ENCODE measurements at regions not wholly inside any gene's neighbourhood (a gene's known extent, or its start where the extent isn't known, plus 50 kb on each side); places are given as distances from the start of the nearest gene placed in this dataset.

DNA sequence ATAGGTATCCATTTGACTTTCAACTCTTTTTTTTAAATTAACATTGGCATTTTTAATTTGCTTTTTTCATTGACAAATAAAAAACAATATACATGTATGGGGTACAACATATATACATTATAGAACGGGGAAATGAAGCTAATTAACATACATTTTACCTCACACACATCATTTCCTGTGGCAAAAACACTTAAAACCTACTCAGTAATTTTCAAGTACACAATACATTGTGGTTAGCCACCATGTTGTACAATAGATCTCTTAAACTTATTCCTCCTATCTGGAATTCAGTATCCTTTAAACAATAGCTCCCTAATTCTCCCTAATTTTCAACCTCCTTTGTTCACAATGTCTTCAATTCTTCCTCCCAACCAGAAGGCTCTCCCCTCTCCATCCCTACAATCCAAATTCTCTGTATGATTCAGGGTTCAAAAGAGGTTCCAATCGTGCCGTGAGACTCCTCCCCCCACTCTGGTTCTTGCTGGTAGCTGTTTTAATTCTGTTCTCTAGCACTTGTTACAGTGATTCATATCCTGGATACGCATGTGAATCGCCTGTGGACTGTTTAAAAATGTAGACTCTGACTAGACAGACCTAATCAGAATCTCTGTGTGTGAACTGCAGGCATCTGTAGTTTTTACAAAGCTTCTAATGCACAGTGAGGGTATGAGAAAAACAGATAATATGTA lies 87.6 kb upstream of the DUSP10 start:
- peak; percentile 92 for DNase-seq

DNA sequence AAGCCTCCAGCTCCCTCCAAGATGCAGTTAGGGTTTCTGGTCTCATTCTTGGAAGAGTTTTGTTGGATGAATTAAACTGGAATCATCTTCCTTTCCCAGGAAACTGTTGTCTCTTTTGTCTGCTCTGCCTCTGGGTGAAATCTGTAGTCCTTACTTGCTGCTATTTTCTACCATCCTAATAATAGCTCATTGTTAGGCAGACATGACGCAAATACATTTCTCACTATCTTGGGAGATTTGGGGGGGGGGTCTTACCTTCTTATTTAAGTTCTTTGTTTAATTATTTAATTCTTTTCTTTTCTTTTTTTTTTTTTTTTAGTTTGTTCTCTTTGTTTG lies 85.4 kb upstream of the DUSP10 start:
- DNase-seq = no peak

DNA sequence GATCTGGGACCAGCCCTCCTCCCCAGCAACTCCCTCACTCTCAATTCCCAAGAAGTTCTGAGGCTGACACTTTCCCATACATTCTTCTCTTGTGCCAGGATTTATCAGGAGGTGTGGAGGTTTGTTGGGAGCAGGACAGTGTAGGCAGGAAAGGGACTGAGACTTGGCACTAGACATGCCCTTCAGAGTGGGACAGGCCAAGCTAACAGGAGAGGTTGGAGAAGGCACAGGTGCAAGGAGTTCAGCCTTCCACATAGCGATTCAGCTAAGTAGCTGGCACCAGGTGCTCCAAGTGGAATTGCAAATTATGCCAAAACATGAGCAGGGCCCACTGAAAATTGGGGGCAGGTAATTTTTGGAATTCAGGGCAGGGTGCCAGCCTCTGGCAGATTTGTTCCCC lies 83.0 kb upstream of the DUSP10 start:
- no peak for DNase-seq

DNA sequence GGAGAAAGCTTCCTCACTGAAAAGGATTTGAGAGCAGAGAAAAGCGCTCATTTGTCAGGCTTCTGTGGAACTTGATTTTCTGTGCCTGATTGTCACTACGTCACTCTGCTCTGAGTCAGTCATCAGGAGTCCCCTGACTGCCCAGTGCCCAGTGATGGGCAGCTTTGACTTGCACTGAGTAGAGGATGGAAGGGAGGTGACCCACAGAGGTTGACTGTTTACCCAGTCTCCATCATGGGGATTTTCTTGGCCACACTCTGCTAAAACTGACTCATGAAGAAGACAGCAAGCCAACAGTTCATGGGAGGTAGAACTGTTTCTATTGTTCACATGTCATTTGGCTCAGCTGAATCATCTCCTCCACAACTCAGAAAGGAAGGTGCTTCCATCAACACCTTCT lies 82.1 kb upstream of the DUSP10 start:
- DNase-seq = peak; percentile 90

DNA sequence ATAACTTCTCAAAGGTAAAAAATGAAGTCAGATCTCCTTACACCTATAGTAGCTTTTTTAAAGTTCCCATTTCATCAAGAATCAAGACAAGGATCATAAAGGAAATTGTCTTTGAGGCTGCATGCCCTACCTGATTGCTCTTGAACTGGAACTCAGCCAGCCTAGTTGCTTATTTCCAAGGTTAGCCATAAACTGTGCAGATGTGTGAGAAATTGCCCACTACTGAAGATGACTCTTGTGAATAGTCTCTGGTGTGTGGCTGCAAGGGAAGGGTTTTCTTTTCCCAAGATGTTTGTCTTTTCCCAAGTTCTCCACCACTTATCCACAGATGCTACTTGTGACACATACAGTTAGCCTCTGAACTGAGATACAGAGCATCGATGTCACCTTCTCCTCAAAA lies 81.7 kb upstream of the DUSP10 start:
- no peak for DNase-seq

DNA sequence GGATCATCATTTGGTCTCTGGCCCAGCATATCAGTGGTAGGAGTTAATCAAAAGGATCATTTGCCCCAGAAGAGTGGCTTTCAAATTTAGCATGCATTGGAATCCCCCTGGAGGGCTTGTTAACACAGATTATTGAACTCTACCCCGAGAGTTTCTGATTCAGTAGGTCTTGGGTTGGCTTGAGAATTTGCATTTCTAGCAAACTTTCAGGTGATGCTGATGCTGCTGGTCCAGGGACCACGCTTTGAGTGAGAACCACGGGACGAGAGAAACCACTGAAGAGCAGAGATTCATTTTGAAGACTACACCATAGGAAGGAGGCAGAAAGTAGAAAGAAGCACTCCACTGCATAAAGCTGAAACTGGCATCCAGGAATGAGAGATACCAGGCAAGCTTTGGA lies 81.3 kb upstream of the DUSP10 start:
- DNase-seq = no peak

DNA sequence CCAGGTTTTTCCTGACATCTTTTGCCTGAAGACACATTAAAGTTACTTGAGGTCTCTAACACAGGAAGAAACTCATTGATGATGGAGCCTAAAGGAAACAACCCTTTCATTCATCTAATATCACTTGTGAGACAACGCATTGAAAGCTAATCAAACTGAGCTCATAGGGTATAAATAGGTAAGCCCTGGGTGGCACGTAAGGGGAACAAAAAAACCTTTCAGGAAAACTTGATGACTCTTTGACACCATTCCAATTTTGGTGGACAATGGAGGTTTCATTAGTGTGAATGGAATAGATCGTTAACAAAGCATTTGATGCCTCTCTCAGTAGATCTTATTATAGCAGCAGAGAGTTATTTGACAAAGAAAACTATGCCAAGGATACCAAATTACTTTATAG lies 80.7 kb upstream of the DUSP10 start:
- DNase-seq = peak; percentile 52

DNA sequence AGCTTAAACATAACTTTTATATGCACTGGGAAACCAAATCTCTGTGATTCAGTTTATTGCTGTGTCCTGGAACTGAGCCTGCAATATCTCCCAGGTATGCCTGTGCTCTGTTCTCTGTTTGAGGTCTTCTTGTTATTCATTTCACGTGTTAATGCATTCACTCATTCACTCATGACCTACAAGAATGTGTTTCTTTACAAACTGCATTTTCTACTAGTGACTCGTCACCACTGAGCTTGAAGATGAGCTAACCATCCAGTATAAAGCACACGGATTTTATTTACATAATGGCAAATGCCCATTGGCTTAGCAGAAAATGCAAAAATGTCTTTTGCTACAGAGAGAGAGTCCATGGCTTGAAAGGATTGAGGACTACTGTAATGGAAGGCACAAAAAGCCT lies 75.0 kb upstream of the DUSP10 start:
- DNase-seq = no peak

DNA sequence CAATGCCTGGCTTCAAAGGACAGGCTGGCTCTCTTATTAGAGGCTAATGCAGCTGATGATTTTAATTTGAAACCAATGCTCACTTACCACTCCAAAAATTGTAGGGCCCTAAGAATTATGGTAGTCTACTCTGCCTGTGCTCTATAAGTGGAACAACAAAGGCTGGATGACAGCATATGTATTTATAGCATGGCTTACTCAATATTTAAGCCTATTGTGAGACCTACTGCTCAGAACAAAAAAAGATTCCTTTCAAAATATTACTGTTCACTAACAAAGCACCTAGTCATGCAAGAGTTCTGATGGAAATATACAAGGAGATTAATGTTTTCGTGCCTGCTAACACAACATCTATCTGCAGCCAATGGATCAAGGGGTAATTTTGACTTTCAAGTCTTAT lies 73.8 kb upstream of the DUSP10 start:
- DNase-seq = no peak

DNA sequence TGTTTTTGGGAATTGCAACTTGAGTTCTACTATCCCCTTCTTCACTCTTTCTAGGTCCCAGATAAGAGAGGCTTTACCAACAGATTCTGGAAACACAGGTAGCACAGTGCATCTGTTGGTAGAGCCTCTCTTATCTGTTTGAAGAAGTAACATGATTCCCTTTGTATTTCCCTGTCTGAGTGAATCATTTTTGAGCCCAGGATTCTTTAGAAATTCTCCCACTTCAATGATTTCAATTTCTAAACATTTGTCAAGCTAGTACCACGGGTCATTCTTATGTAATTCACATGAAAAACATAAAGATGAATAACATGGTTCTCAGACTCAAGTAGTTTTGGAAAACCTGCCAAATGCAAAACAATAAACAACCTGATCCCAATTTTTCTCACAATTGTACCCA lies 72.0 kb upstream of the DUSP10 start:
- no peak for DNase-seq

DNA sequence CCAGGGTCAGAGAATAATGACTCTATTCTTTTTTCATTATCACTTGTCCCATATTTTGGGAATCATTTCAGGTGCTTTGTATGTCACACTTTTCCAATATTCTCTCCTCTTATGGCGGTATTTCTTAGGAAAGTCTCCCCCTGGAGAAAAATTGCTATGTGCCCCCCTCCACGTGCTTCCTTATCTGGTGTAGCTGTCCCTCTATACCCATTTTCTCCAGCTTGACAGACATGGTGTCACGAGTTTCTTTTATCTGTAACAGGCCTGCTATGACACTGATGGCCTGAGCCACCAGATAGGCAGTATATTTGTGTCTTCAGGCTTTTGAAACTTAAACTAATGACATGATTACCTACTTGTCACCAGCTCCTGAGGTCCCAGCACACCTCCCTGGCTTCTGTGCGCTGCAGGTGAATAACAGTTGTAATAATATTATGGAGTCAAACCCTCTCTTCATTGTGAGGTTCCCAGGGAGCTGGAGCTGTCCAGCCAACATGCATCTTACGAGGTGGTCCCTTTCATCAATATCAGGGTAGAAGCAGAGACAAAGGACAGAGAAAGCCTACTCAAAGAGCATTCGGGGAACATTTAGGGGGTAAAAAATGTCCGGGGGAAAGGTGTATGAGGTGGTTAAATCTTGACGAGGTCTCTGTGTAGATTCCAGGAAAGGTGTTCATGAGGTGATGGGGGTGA lies 71.2 kb upstream of the DUSP10 start:
- no peak for DNase-seq

DNA sequence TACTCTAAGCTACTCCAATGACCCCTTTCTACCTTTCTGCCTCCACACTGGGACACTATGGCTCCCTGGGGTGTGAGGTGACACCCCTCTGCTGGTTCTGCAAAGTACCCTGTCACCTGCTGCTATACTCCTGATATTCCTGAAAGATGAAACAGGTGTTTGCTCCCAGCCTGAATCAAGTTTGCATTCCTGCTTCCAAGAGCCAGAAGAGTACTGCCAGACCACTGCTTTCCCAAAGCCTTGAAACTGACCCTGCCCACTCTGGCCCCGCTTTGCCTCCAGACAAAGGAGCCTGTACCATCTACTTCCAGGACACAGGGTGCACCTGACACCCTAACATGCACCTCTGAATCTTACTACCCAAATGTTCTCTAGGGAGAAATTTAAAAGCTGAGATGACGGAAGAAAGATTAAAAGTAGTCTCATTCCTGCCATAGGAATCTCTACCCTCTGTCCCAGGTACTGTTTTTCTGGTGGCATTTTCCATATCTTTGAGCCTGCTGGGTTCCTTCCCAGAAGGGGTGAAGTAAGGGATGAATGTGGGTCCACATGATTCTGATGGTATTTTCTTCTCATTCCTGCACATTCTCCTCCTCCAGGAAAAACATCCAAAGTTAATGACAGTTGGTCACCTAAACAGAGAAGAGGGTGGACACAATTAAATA lies 70.3 kb upstream of the DUSP10 start:
- DNase-seq = no peak

DNA sequence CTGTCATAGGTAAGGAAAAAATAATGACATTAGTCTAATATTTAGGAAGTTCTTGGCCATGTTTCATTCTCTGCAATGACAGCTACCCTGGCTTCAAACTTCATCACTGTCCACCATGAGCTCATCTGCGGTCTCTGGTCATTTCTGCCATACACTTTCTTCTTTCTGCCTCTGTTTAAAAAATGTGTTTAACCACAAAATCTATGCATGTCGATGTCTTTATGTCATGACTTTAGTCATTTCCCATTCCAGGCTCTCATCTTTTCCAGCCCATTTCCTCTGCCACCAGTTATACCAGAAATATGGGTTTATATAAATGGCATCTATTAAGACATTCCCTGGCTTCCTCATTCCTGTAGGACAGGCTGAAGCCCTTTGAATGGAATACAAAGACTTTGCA lies 68.5 kb upstream of the DUSP10 start:
- peak; percentile 25 for DNase-seq

DNA sequence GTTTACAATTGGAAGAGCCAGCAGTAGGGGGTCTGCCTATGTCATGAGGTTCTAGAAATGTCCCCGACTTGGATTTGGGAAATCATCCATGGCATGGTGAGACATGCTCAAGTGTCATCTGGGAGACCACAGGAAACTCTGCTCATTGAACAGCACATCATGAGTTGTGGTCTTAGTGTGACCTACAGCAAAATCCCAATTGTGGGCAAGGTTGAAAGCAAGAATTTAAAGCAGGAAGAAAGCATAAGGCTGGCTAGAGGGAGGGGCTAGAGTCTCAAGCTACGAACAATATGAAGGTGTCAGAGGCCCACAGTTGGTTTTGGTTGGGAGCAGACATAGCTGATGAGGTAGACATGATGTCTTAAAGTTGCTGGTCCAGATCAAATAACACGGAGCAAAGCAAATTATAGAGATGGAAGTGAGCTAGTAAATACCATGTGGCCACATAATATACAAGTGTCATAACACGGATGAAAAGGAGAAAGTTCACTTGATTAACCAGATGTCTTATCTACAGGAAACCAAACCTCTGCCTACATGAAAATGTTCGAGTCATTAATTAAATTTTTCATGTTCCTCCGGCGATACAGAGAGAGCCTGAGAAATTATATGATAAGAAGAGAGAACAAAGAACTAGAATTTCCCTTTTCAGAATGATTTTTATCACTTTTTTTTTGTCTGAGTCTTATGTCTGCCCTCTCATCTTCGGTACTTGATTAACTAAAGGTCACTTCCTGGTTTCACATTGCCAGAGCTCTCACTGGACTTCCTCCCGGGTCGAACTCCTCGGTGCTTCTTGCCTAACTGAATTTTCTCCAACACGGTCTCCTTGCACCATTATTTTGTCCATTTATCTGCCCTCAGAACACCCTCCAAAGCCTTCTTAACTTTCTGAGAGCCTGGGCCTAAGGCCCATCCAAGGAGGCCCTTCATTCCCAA lies 67.5 kb upstream of the DUSP10 start:
- peak; percentile 11 for DNase-seq

DNA sequence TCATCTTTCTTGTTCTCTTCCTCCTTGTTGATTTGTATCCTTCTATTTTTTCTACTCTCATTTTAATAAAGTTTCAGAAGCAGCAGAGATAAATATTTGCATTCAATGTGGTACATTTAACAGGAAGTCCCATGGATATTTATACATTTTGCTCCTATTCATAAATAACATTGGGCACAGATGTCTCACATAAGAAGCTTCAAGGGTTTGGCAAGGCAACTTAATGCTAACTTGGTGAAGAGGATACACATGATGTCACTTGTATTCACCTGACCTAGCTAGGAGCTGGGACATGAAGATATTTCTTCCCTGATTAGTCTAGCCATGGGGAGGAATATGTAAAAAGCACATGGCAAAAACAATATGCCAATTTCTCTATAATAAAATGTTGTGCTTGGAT lies 65.1 kb upstream of the DUSP10 start:
- DNase-seq = no peak

DNA sequence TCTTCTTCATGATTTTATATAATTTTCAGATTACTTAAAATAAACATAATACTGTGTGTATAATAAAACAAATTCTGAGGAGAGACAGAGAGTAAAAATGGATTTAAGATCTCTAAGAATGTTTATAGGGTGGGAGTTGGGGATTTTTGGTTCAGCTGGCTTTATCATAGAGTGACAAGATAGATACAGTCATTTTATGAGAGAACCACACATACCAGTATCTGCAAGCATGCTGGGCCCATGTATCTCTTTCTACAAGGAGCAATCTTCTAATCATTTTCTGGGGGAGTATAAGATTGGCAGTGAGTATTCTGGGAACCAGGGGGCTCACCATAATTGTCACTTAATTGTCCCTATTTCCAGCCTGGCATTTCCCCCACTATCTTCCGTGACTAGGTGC lies 64.3 kb upstream of the DUSP10 start:
- DNase-seq = no peak

DNA sequence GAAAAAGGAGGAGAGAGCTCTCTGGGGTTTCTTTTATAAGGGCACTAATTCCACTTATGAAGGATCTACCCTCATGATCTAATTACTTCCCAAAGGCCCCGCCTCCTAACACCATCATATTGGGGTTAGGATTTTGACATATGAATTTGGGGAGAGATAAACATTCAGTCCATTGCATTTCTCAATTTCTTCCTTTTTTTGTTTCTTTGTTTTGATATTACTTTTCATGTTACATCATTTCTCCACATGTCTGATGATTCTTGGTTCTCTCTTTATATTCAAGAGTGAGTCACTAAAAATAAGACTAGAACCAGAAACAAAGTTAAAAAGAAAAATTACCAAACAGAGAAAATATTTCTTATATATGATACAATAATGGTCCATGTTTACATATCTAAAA lies 63.2 kb upstream of the DUSP10 start:
- no peak for DNase-seq

DNA sequence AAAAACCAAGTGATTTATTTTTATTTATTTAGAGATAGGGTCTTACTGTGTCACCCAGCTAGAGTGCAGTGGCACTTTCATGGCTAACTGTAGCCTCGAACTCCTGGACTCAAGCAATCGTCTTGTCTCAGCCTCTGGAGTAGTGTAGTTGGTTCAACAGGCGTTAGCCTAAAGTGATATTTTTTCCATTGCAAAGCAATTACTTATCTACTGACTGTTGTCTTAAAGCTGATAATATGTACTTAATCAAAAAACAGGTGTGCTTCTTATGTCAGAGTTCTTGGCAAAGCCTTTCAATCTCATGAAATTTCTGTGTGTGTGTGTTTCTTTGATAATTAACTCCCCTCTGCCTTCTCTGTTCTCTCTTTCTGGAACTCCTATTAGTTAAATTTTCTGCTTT lies 62.4 kb upstream of the DUSP10 start:
- no peak for DNase-seq

DNA sequence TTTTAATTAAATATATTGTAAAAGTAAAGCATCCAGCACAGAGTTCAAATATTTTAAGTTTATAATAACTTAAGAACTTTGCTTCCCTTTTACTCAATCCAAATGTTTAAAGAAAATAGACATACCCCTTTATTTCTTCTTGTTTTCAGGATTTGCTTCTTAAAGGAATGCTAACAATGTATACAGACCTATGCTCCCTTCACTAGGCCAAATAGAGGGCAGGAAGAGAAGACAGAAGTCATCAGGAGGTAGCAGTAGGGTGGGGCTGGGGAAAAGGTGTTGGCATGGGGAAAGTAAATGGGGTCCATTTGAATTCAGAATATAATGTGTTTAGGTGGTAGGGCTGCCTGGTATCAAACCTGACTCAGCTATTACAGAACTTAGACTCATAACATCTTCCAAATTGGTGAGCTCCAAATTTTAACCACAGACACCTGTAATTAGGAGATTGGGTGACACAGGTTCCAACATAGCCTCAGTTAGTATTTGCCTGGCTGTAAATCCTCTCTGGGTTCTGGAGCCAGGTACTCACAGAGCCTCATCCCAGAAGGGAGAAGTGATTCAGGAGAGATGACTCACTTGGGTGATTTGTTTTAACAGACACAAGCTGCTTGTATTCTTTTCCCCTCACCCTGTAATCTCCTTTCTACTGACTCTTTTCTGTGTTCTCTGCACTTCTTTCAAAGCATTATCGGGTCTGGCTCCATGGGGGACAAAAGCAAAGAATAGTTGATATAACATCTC lies 60.1 kb upstream of the DUSP10 start:
- DNase-seq = peak; percentile 19

DNA sequence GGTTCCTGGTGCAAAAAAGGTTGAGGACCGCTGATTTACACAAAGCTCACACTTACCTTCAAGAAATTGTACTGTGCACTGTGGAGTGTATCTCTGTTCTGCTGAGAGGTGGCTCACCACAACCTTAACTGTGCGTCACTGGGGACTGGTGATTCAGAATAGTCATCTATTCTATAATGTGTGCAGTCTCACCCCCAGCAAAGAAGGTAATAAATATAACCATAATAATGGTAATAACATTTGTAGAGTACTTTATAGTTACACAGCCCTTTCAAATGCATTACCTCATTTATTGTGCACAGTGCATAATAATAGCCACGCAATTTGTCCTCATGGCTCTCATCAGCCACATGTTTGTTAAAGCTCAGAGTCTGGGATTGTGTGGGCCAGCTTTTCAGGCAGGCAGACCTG lies 59.4 kb upstream of the DUSP10 start:
- no peak for DNase-seq

DNA sequence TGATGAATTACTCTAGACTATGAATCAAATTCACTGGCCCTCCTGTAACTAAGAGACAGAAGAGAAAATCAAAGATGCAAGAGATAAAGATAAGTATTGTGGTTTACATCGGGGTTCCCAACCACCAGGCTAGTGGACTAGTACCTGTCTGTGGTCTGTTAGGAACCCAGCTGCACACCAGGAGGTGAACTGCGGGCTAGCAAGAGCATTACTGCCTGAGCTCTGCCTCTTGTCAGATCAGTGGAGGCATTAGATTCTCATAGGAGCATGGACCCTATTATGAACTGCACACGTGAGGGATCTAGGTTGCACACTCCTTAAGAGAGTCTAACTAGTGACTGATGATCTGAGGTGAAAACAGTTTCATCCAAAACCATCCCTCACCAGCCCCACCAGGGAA lies 58.9 kb upstream of the DUSP10 start:
- no peak for DNase-seq

DNA sequence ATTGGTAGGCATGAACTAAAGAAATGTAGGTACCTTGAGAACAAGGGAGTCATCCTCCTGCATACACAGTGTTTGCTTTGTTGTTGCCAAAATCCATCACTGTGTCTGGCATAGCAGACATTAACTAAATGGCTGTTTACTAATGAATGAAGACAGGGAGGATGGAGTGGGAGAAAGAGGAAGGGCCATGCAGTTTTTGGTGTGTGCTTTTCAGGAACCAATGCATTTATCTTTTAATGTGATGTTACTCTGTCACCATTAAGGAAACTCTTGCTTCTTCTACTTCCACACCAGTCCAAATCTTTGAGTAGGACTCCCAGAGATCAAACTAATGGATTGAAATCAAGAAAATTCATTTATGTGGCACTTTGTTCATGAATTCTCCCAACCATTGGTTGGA lies 55.6 kb upstream of the DUSP10 start:
- DNase-seq = no peak

DNA sequence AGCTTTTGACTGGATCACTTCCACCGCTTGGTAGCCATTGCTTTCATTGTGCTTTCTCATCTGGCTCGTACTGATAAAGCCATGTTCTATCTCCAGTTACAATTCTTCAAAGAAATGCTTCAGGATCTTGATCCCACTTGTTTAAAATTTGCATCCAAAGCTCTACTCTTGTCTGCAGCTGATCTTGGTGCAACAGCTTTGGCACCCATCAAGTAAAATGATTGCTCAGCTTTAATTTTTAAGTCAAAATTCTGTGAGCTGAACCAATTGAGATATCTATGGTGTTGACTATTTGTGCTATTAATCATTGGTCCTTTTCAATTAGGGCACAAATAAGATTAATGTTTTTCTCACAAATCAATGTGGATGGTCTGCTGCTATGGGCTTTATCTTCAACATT lies 54.8 kb upstream of the DUSP10 start:
- DNase-seq = no peak
